Choroid plexus epithelial cell (primary cell): ENCODE measurements at regions not wholly inside any gene's neighbourhood (a gene's known extent, or its start where the extent isn't known, plus 50 kb on each side); places are given as distances from the start of the nearest gene placed in this dataset.

Source experiments
- DNase-seq: peaks from one replicate; pipeline ENCODE4 v3.0.0-alpha.2; 2010; ENCODE audit warnings: low read depth
- H3K4me3 ChIP-seq: 2 replicates; pipeline ENCODE4 v1.5.1; 2011; ENCODE audit warnings: low read depth, mild to moderate bottlenecking, control low read depth, low read length, moderate library complexity
- TF ChIP-seq, protein P1 (sequence below): conservative IDR thresholded peaks from 2 replicates; pipeline ENCODE4 v1.5.1; 2011; ENCODE audit warnings: low read depth, mild to moderate bottlenecking, control low read depth, inconsistent platforms, low read length, moderate library complexity

DNA sequence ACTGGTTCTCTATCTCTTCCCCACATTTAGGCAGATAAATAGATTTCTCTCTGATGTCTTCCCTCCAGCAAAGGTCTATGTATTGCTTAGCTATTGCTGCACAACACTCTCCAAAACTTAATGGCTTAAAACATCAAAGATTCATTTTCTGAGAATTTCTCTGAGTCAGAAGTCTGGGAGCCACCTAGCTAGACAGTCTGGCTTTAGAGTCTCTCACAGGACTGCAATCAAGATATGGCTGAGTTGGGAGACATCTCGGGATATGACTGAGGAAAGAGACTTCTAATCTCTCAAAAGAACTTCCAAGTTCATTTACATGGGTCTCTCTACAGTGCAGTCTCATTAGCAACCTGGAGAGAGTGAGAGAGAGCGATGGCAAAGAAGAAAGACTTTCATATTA is 553.6 kb upstream of the GHITM start:
- H3K4me3 ChIP-seq, result no peak overlapping the region
- TF ChIP-seq, protein P1, sequence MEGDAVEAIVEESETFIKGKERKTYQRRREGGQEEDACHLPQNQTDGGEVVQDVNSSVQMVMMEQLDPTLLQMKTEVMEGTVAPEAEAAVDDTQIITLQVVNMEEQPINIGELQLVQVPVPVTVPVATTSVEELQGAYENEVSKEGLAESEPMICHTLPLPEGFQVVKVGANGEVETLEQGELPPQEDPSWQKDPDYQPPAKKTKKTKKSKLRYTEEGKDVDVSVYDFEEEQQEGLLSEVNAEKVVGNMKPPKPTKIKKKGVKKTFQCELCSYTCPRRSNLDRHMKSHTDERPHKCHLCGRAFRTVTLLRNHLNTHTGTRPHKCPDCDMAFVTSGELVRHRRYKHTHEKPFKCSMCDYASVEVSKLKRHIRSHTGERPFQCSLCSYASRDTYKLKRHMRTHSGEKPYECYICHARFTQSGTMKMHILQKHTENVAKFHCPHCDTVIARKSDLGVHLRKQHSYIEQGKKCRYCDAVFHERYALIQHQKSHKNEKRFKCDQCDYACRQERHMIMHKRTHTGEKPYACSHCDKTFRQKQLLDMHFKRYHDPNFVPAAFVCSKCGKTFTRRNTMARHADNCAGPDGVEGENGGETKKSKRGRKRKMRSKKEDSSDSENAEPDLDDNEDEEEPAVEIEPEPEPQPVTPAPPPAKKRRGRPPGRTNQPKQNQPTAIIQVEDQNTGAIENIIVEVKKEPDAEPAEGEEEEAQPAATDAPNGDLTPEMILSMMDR, result no peak
- DNase-seq, result no peak

DNA sequence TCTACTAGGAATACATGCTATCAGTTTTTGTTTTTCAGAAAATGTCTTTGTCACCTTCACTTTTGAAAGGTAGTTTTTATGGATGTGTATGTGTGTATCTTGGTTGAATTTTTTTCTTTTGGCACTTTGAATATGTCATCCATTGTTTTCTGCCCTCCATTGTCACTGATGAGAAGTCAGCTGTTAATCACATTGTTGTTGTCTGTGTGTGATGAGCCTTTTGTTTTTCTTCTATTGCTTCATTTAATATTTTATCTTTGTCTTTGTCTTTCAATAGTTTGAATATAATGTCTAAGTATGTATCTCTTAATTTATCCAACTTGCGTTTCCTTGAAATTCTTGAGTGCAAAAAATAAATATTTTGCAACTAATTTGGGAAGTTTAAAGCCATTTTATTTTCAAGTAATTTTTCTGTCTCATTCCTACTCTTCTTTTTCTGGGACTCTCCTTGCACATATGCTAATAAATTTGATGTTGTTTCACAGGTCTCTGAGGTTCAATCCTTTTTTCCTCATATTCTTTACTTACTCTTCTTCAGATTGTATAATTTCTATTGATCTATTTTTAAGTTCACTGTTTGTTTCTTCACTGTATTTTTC is 546.9 kb upstream of the GHITM start:
- no peak for DNase-seq
- H3K4me3 ChIP-seq, result no peak overlapping the region
- TF ChIP-seq, protein P1, result no peak

DNA sequence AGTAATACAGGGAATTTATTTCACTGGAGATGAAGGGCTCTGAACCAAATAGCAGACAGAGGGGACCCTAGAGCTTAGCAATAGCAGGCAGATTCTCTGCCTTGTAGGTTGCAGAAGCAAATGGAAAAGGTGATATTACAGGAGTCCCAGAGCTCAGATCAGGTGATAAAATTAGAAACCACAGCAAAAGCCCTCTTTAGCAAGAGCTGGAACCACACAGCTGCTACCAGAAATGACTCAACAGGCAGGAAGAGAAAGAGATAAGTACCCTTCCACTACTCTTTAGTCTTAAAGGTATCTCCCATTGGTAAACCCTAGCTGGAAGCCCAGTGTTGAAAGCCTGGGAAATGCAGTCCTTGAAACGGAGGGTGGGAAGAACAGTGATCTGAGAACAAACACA is 535.6 kb upstream of the GHITM start:
- TF ChIP-seq, protein P1, result no peak

DNA sequence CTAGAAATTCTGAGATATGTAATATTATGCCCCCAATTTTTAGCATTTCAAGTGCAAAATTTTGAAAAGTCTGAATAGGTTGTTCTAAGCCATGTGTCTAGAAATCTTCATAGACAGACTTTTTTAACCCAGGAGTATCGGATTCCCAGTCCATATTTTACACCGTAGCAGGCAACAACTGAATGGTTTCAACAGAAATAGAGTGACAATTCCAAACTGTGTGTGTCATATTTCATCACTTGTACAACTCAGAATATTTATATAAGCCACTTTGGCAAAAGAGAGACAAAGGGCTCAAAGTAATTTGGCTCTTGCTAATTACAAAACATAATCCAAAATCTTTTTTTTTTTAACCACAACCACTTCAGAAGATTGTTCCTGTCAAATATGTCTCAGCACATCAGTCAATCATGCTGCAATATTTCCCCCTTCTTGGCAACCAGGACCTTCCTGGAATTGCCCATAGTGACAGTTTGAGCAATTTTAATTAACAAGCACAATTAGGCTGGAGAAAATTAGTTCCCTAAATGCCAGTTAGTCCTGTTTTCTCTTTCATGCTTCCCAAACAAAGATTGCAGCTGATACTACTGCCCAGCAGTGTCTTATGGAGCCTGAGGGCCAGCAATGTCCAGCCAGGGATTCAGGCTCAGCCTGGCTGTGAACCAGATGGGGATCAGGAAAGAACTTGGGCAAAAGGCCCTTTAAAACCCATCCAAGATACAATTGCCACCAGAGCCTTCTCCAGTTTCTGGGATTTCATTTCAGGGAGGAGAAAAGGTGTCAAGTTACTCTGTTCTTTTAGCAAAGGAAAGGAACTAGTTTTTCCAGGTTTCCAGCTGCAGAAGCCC is 533.3 kb upstream of the GHITM start:
- DNase-seq, result no peak
- H3K4me3 ChIP-seq, result no peak overlapping the region
- TF ChIP-seq, protein P1, result no peak

More for the DNA sequence above, 535.6 kb upstream of the GHITM start:
- DNase-seq, result peak; percentile 54
- no peak overlapping the region for H3K4me3 ChIP-seq

DNA sequence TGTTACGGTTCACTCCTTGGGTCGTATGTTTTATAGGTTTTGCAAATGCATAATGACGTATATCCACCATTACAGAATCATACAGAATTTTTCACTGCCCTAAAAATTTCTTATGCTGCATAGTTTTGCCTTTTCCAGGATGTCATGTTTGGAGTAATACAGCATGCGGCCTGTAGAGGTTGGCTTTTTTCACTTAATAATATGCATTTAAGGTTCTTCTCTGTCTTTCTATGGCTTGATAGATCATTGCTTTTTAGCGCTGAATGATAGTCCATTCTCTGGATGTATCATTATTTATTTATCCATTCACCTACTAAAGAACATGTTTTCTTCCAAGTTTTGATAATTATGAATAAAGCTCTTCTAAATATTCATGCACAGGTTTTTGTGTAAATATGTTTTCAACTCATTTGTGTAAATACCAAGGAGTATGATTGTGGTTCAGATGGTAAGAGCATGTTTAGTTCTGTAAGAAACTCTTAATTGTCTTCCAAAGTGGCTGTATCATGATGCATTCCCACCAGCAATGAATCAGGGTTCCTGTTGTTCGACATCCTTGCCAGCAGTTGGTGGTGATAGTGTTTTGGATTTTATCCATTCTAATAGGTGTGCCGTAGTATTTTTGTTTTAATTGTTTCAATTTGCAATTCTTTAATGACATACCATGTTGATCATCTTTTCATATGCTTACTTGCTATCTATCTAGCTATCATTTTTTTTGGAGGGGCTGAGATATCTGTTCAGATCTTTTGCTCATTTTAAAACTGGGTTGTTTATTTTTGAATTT is 531.2 kb upstream of the GHITM start:
- TF ChIP-seq, protein P1, result no peak
- no peak overlapping the region for H3K4me3 ChIP-seq
- DNase-seq, result peak; percentile 19

DNA sequence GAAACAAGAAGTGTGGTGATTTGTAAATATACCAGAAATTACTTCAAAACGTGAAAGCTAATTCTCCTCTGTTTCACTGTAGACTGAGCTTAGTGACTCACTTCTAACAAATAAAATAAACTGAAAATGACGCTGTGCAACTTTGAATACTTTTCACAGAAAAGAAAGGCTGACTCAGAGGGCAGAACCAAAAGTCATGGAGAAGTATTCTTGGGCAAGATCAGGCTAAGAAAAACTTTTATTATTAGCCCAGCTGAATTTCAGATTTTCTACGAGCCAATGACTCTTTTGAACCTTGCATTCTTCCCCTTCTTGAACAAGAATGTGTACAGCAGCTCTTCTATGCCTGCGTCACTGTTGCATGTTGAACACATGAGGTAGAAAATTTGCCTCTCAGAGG is 527.3 kb upstream of the GHITM start:
- TF ChIP-seq, protein P1, result no peak
- peak; percentile 76 for DNase-seq
- no peak overlapping the region for H3K4me3 ChIP-seq
